ENCODE measurements at regions not wholly inside any gene's neighbourhood (a gene's known extent, or its start where the extent isn't known, plus 50 kb on each side); places are given as distances from the start of the nearest gene placed in this dataset.
"Not testable (repeated sequence)": the region's sequence is repeated elsewhere in the genome, so short reads cannot be mapped to it uniquely, and the experiment has no call there.

GRCh38 chr4:165563851-165564250 is 185.0 kb downstream of the CPE start:
- no peaks in the 10 kb centered on the region for H3K36me3 ChIP-seq (ENCODE audit: control insufficient read depth, insufficient read depth, low read length)
- H3K27me3 ChIP-seq (ENCODE audit: control insufficient read depth, insufficient read depth, low read length), result no peaks in the 10 kb centered on the region
- no peak overlapping the region for H3K4me3 ChIP-seq (ENCODE audit: low read depth, low read length)
- no peak for FAIRE-seq
- DNase-seq (ENCODE audit: low read depth), result peak; percentile 74
- TF ChIP-seq, protein P1, sequence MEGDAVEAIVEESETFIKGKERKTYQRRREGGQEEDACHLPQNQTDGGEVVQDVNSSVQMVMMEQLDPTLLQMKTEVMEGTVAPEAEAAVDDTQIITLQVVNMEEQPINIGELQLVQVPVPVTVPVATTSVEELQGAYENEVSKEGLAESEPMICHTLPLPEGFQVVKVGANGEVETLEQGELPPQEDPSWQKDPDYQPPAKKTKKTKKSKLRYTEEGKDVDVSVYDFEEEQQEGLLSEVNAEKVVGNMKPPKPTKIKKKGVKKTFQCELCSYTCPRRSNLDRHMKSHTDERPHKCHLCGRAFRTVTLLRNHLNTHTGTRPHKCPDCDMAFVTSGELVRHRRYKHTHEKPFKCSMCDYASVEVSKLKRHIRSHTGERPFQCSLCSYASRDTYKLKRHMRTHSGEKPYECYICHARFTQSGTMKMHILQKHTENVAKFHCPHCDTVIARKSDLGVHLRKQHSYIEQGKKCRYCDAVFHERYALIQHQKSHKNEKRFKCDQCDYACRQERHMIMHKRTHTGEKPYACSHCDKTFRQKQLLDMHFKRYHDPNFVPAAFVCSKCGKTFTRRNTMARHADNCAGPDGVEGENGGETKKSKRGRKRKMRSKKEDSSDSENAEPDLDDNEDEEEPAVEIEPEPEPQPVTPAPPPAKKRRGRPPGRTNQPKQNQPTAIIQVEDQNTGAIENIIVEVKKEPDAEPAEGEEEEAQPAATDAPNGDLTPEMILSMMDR (IDR thresholded peaks at IDR 0.05; ENCODE audit: insufficient read depth, low read length, severe bottlenecking), result no peak

- peak; percentile 13 for DNase-seq (ENCODE audit: low read depth)
- no peak for FAIRE-seq
- no peaks in the 10 kb centered on the region for H3K27me3 ChIP-seq (ENCODE audit: control insufficient read depth, insufficient read depth, low read length)
- H3K36me3 ChIP-seq (ENCODE audit: control insufficient read depth, insufficient read depth, low read length), result no peaks in the 10 kb centered on the region
- TF ChIP-seq, protein P1 (IDR thresholded peaks at IDR 0.05; ENCODE audit: insufficient read depth, low read length, severe bottlenecking), result no peak
- H3K4me3 ChIP-seq (ENCODE audit: low read depth, low read length), result no peak overlapping the region
Measured at GRCh38 chr4:165569031-165569430, 190.2 kb downstream of the CPE start.

DNA sequence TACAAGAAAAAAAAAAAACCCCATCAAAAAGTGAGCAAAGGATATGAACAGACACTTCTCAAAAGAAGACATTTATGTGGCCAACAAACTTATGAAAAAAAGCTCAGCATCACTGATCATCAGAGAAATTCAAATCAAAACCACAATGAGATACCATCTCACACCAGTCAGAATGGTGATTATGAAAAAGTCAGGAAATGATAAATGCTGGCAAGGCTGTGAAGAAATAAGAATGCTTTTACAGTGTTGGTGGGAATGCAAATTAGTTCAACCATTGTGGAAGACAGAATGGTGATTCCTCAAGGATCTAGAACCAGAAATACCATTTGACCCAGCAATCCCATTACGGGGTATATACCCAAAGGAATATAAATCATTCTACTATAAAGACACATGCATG is 192.7 kb downstream of the CPE start:
- not testable (repeated sequence) for FAIRE-seq; H3K36me3 ChIP-seq (ENCODE audit: control insufficient read depth, insufficient read depth, low read length); H3K4me3 ChIP-seq (ENCODE audit: low read depth, low read length); H3K27me3 ChIP-seq (ENCODE audit: control insufficient read depth, insufficient read depth, low read length)
- DNase-seq (ENCODE audit: low read depth), result peak; percentile 42

DNA sequence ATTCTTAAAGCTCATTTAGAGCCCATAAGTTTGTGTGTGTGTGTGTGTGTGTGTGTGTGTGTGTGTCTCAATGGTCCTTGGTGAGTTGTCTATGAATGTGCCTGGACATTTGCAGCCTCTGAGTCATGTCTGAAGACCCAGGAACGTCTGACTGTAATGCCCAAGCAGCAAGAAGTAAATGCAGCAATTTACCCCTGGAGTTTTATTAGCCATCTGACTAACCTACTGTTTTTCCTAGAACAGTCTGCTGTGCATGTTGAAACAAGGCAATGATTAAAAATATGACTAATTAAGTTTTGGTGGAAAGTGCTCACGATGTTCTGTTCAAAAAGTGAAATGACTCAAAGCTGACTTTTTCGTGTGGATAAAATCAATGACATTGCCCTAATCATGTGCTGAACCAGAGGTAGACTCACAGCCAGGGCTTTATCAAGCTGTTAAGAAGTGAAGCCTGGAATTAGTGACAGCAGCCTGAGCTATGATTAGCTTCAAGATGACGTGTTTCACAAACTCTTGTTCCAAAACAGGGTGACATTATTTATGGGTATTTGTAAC is 201.6 kb downstream of the CPE start:
- no peak overlapping the region for H3K4me3 ChIP-seq (ENCODE audit: low read depth, low read length)
- no peaks in the 10 kb centered on the region for H3K27me3 ChIP-seq (ENCODE audit: control insufficient read depth, insufficient read depth, low read length)
- no peak for FAIRE-seq
- H3K36me3 ChIP-seq (ENCODE audit: control insufficient read depth, insufficient read depth, low read length), result no peaks in the 10 kb centered on the region
- DNase-seq (ENCODE audit: low read depth), result peak; percentile 100
- TF ChIP-seq, protein P1 (IDR thresholded peaks at IDR 0.05; ENCODE audit: insufficient read depth, low read length, severe bottlenecking), result no peak

DNA sequence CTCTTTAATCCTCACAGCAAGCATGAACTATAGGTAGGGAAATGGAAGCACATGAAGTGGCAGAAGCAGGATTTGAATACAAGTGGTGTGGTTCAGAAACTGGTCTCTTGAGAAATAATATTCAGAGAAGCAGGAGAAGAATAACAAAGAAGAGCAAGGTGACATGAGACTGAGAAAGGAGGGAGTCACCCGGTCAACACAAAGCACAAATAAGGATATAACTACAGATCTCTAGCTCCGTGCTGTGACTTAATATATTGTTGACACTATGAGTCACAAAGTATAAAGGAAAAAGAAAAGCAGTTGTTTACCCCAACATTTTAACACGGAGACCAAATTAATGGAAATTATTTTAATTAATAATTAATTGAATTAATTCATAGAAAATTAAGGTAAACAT is 204.5 kb downstream of the CPE start:
- Histone ChIP-seq H3K36me3 (ENCODE audit: control insufficient read depth, insufficient read depth, low read length) (no peaks in the 10 kb centered on the region), H3K4me3 (ENCODE audit: low read depth, low read length) (no peak overlapping the region), H3K27me3 (ENCODE audit: control insufficient read depth, insufficient read depth, low read length) (no peaks in the 10 kb centered on the region)
- peak; percentile 76 for DNase-seq (ENCODE audit: low read depth)
- no peak for FAIRE-seq
- TF ChIP-seq, protein P1 (IDR thresholded peaks at IDR 0.05; ENCODE audit: insufficient read depth, low read length, severe bottlenecking), result no peak

DNA sequence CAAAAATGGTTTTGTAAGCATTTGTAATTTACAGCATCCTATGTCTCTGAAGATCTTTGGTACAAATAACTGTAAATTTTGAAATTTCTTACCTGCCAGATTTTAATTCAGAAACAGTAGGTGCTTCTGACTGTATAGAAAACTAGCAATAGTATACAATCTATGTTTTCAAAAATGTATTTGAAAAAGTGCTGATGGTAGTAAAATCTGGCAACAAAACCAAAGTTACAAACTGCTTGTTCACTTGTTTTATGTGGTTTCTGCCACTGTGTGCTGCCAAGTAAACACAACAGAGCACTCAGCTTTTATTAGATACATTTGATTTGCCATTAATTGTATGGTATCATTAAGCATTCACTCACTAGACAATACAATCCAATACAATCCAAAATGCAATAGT is 206.1 kb downstream of the CPE start:
- no peaks in the 10 kb centered on the region for H3K27me3 ChIP-seq (ENCODE audit: control insufficient read depth, insufficient read depth, low read length)
- H3K36me3 ChIP-seq (ENCODE audit: control insufficient read depth, insufficient read depth, low read length), result no peaks in the 10 kb centered on the region
- H3K4me3 ChIP-seq (ENCODE audit: low read depth, low read length), result no peak overlapping the region
- TF ChIP-seq, protein P1 (IDR thresholded peaks at IDR 0.05; ENCODE audit: insufficient read depth, low read length, severe bottlenecking), result no peak
- FAIRE-seq (no peak), DNase-seq (ENCODE audit: low read depth) (no peak)
